H9 (cell line): ENCODE measurements at regions not wholly inside any gene's neighbourhood (a gene's known extent, or its start where the extent isn't known, plus 50 kb on each side); places are given as distances from the start of the nearest gene placed in this dataset.

Source experiments
- DNase-seq: peaks from one replicate; pipeline ENCODE4 v3.0.0-alpha.2; 2017
- H2AFZ ChIP-seq: one replicate; pipeline ENCODE4 v1.6.1; 2013; ENCODE audit warnings: mild to moderate bottlenecking, low read length, control low read depth, moderate library complexity
- H2AK5ac ChIP-seq: 2 replicates; pipeline ENCODE4 v1.6.1; 2013; ENCODE audit warnings: low read length, control low read depth, mixed read lengths; ENCODE audit not compliant: insufficient read length
- H2BK120ac ChIP-seq: one replicate; pipeline ENCODE4 v1.6.1; 2013; ENCODE audit warnings: low read depth, mild to moderate bottlenecking, low read length, control low read depth, inconsistent platforms; ENCODE audit not compliant: poor library complexity, severe bottlenecking
- H2BK12ac ChIP-seq: 2 replicates; pipeline ENCODE4 v1.6.1; 2013; ENCODE audit warnings: low read length, control low read depth, mixed read lengths, low read depth; ENCODE audit not compliant: insufficient read length
- H2BK15ac ChIP-seq: 2 replicates; pipeline ENCODE4 v1.6.1; 2013; ENCODE audit warnings: low read depth, low read length, control low read depth
- H2BK20ac ChIP-seq: one replicate; pipeline ENCODE4 v1.6.1; 2013; ENCODE audit warnings: low read depth, mild to moderate bottlenecking, low read length, control low read depth, inconsistent platforms; ENCODE audit not compliant: poor library complexity, severe bottlenecking
- H2BK5ac ChIP-seq: 2 replicates; pipeline ENCODE4 v1.6.1; 2013; ENCODE audit warnings: low read length, control low read depth, mixed read lengths; ENCODE audit not compliant: insufficient read length
- H3K14ac ChIP-seq: 2 replicates; pipeline ENCODE4 v1.6.1; 2013; ENCODE audit warnings: low read length, control low read depth; ENCODE audit not compliant: insufficient read depth
- H3K18ac ChIP-seq: 2 replicates; pipeline ENCODE4 v1.6.1; 2013; ENCODE audit warnings: low read depth, mild to moderate bottlenecking, mixed read lengths, low read length, control low read depth; ENCODE audit not compliant: insufficient read length
- H3K23ac ChIP-seq: 2 replicates; pipeline ENCODE4 v1.6.1; 2013; ENCODE audit warnings: low read length, control low read depth, mixed read lengths, low read depth; ENCODE audit not compliant: insufficient read length
- H3K23me2 ChIP-seq: 2 replicates; pipeline ENCODE4 v1.6.1; 2013; ENCODE audit warnings: low read depth, mild to moderate bottlenecking, mixed read lengths, low read length, control low read depth; ENCODE audit not compliant: insufficient read length, poor library complexity, severe bottlenecking
- H3K27ac ChIP-seq: 2 replicates; pipeline ENCODE4 v1.5.1; 2013; ENCODE audit warnings: low read length, control low read depth, mixed read lengths, low read depth; ENCODE audit not compliant: insufficient read length
- H3K27me3 ChIP-seq: 2 replicates; pipeline ENCODE4 v1.6.1; 2013; ENCODE audit warnings: low read length, control low read depth, inconsistent platforms; ENCODE audit not compliant: insufficient read depth
- H3K4ac ChIP-seq: 2 replicates; pipeline ENCODE4 v1.6.1; 2013; ENCODE audit warnings: low read depth, mild to moderate bottlenecking, control low read depth, inconsistent platforms, low read length, moderate library complexity
- H3K4me1 ChIP-seq: 2 replicates; pipeline ENCODE4 v1.6.1; 2013; ENCODE audit warnings: low read length, control low read depth, inconsistent platforms; ENCODE audit not compliant: insufficient read depth
- H3K4me2 ChIP-seq: 2 replicates; pipeline ENCODE4 v1.6.1; 2013; ENCODE audit warnings: low read length, control low read depth, mixed read lengths; ENCODE audit not compliant: insufficient read length, insufficient read depth
- H3K56ac ChIP-seq: 2 replicates; pipeline ENCODE4 v1.6.1; 2013; ENCODE audit warnings: low read depth, mild to moderate bottlenecking, mixed read lengths, low read length, control low read depth; ENCODE audit not compliant: insufficient read length
- H3K79me1 ChIP-seq: 2 replicates; pipeline ENCODE4 v1.6.1; 2013; ENCODE audit warnings: low read depth, mild to moderate bottlenecking, moderate library complexity, low read length, control low read depth, inconsistent platforms; ENCODE audit not compliant: insufficient read depth, poor library complexity, severe bottlenecking
- H3K79me2 ChIP-seq: 2 replicates; pipeline ENCODE4 v1.6.1; 2013; ENCODE audit warnings: low read length, control low read depth, inconsistent platforms; ENCODE audit not compliant: insufficient read depth
- H3K9ac ChIP-seq: 2 replicates; pipeline ENCODE4 v1.6.1; 2013; ENCODE audit warnings: low read length, control low read depth, mixed read lengths; ENCODE audit not compliant: insufficient read length; ENCODE audit errors: extremely low read depth
- H3K9me3 ChIP-seq: one replicate; pipeline ENCODE4 v1.6.1; 2013; ENCODE audit warnings: low read depth, low read length, inconsistent platforms; ENCODE audit not compliant: control insufficient read depth
- H3T11ph ChIP-seq: one replicate; pipeline ENCODE4 v1.6.1; 2013; ENCODE audit warnings: mild to moderate bottlenecking, low read length, control low read depth, inconsistent platforms
- H4K20me1 ChIP-seq: one replicate; pipeline ENCODE4 v1.6.1; 2013; ENCODE audit not compliant: control insufficient read depth, insufficient read length, insufficient read depth
- H4K5ac ChIP-seq: 2 replicates; pipeline ENCODE4 v1.6.1; 2013; ENCODE audit warnings: low read depth, mild to moderate bottlenecking, mixed read lengths, low read length, control low read depth; ENCODE audit not compliant: insufficient read length
- H4K8ac ChIP-seq: replicated peaks from 2 replicates; pipeline ENCODE4 v1.6.1; 2013; ENCODE audit warnings: low read length, control low read depth, mixed read lengths, low read depth; ENCODE audit not compliant: insufficient read length
- H4K91ac ChIP-seq: 2 replicates; pipeline ENCODE4 v1.6.1; 2013; ENCODE audit warnings: low read depth, mild to moderate bottlenecking, moderate library complexity, mixed read lengths, low read length, control low read depth; ENCODE audit not compliant: insufficient read length
- H3K27ac Mint-ChIP-seq, 3 experiments: 2 replicates in 2 of 3; 3 replicates in 1 of 3; pipeline ENCODE4 v1.8.0; 2020 to 2021; ENCODE audit warnings: mixed read lengths in 3 of 3, mild to moderate bottlenecking in 1 of 3, moderate library complexity in 1 of 3
- H3K27me3 Mint-ChIP-seq: 2 replicates; pipeline ENCODE4 v1.8.0; 2021; ENCODE audit warnings: low read depth, mild to moderate bottlenecking, moderate library complexity, mixed read lengths
- H3K36me3 Mint-ChIP-seq, 3 experiments: 2 replicates in 2 of 3; 3 replicates in 1 of 3; pipeline ENCODE4 v1.8.0; 2020 to 2021; ENCODE audit warnings: low read depth in 3 of 3, mixed read lengths in 3 of 3; ENCODE audit not compliant: insufficient read depth in 1 of 3
- H3K4me1 Mint-ChIP-seq, 2 experiments: 2 replicates each; pipeline ENCODE4 v1.8.0; 2020; ENCODE audit warnings: mixed read lengths in 2 of 2
- H3K4me3 Mint-ChIP-seq, 2 experiments: 2 replicates in 1 of 2; 3 replicates in 1 of 2; pipeline ENCODE4 v1.8.0; 2020 to 2021; ENCODE audit warnings: mild to moderate bottlenecking in 2 of 2, mixed read lengths in 2 of 2, moderate library complexity in 1 of 2
- H3K9me3 Mint-ChIP-seq, 2 experiments: 2 replicates in 1 of 2; 3 replicates in 1 of 2; pipeline ENCODE4 v1.8.0; 2020; ENCODE audit warnings: mild to moderate bottlenecking in 2 of 2, mixed read lengths in 2 of 2, moderate library complexity in 1 of 2
- WGBS: extraction: QIAGEN DNeasy Blood & Tissue Kit; methylation state at CpG from one replicate; pipeline ENCODE4 v1.1.7; 2013; ENCODE audit warnings: missing lambda C conversion rate, low lambda C conversion rate, mixed read lengths; ENCODE audit not compliant: insufficient read length; ENCODE audit errors: extremely low coverage; 5-methylcytosine and 5-hydroxymethylcytosine counted together
- TF ChIP-seq, protein P1 (sequence below): fragments of 200-600 bp; sonication (generic); conservative IDR thresholded peaks from 3 replicates; pipeline ENCODE4 v1.8.0; 2021; ENCODE audit warnings: antibody characterized with exemption, mild to moderate bottlenecking

DNA sequence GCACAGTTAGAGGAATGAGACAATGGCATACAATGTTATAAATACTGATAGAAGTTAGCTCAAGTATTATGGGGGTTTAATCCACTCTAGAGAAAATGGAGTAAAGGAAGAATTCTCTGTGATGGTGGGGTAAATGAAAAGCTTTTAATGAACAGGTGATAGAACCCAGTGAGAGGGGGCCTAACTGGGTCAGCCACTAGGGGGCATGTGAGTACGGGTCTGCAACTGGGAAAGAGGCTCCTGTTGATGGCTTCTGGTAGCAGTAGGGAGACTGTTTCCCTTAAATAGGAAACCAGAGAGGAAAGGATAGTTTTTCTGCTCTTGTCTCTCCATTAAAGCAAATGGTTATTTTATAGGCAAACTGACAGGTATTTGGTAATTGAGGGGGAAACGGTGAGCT is 132.8 kb upstream of the GPR101 start:
- H3K27me3 ChIP-seq, result no peaks in the 10 kb centered on the region
- no peak overlapping the region for H4K91ac ChIP-seq
- peaks cover 16% of the 10 kb centered on the region for H3K9me3 ChIP-seq
- H3K79me1 ChIP-seq, result no peaks in the 10 kb centered on the region
- H3K4ac ChIP-seq, result no peak overlapping the region
- no peaks in the 10 kb centered on the region for H3K4me1 ChIP-seq
- H3K4me1 Mint-ChIP-seq, result peaks cover 0 to 2% of the 10 kb centered on the region in 2 experiments; a peak in 1 of 4 replicates
- no peak overlapping the region for H3K18ac ChIP-seq
- H3K27ac Mint-ChIP-seq, result no peak overlapping the region
- H3K23ac ChIP-seq, result no peak overlapping the region
- no peak overlapping the region for H3K14ac ChIP-seq
- no peak overlapping the region for H3K27ac ChIP-seq
- no CpG with 5 or more reads among the region's 2 CpGs for WGBS
- H2BK120ac ChIP-seq, result no peak overlapping the region
- no peak overlapping the region for H3K4me3 Mint-ChIP-seq
- H3K9ac ChIP-seq, result no peak overlapping the region
- no peak overlapping the region for H3K56ac ChIP-seq
- no peak overlapping the region for H2BK15ac ChIP-seq
- no peak overlapping the region for H2AK5ac ChIP-seq
- H2BK5ac ChIP-seq, result no peak overlapping the region
- no peak overlapping the region for H3T11ph ChIP-seq
- H4K5ac ChIP-seq, result no peak overlapping the region
- H3K9me3 Mint-ChIP-seq, result peaks cover 0 to 59% of the 10 kb centered on the region in 2 experiments; a peak in 2 of 5 replicates
- H4K20me1 ChIP-seq, result no peaks in the 10 kb centered on the region
- no peak overlapping the region for H2BK12ac ChIP-seq
- peaks cover 2% of the 10 kb centered on the region; the same call in 1 of the 2 replicates for H3K27me3 Mint-ChIP-seq
- H2AFZ ChIP-seq, result no peak overlapping the region
- H3K4me2 ChIP-seq, result no peak overlapping the region
- no peak overlapping the region for H2BK20ac ChIP-seq
- DNase-seq, result peak; percentile 37
- H3K79me2 ChIP-seq, result no peaks in the 10 kb centered on the region
- no peaks in the 10 kb centered on the region for H3K36me3 Mint-ChIP-seq
- H4K8ac ChIP-seq, result no peak overlapping the region
- TF ChIP-seq, protein P1, sequence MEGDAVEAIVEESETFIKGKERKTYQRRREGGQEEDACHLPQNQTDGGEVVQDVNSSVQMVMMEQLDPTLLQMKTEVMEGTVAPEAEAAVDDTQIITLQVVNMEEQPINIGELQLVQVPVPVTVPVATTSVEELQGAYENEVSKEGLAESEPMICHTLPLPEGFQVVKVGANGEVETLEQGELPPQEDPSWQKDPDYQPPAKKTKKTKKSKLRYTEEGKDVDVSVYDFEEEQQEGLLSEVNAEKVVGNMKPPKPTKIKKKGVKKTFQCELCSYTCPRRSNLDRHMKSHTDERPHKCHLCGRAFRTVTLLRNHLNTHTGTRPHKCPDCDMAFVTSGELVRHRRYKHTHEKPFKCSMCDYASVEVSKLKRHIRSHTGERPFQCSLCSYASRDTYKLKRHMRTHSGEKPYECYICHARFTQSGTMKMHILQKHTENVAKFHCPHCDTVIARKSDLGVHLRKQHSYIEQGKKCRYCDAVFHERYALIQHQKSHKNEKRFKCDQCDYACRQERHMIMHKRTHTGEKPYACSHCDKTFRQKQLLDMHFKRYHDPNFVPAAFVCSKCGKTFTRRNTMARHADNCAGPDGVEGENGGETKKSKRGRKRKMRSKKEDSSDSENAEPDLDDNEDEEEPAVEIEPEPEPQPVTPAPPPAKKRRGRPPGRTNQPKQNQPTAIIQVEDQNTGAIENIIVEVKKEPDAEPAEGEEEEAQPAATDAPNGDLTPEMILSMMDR, result peak; percentile 73
- H3K23me2 ChIP-seq, result no peaks in the 10 kb centered on the region
